GM21737 (cell line): ENCODE measurements at regions not wholly inside any gene's neighbourhood (a gene's known extent, or its start where the extent isn't known, plus 50 kb on each side); places are given as distances from the start of the nearest gene placed in this dataset.

Experiments used
- ATAC-seq: cut with Tn5 transposase; IDR thresholded peaks from one replicate; pipeline ENCODE4 v1.9.1; 2021; ENCODE audit warnings: mild to moderate bottlenecking, moderate library complexity; ENCODE audit not compliant: unreplicated experiment

DNA sequence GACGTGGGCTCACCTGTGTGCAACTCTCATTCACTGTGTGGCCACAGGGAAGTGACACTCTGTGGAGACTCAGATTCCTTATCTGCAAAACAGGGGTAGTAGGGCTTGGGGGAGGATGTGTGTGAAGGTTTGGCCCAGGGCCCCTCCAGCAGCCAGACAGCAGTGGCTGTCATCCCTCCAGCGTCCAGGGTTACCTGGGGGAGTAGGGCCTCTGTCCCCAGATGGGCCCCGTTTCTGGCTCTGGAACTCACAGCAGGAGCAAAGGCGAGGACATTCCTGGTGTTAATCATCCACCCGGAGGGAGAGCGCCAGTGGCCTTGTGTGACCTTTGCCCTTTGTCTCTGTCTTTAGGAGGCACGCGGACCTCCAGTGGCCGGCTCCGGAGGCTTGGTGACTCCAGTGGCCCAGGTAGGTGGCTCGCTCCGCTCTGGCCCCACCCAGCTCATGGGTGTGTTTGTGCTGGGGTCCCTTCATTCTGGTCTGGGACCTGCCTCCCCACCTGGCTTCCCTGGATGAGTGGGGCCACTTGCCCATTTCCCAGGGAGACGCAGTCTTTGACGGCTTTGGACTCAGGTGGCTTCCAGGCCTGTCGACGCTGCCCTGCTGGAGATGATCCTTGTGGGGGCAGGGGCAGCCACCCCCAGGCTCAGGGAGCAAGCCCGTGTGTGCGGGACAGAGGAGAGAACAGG lies 166.2 kb downstream of the SEC14L1 start:
- ATAC-seq: no peak

- no peak for ATAC-seq
Observed at GRCh38 chr17:77307479-77308198, 166.9 kb downstream of the SEC14L1 start.

DNA sequence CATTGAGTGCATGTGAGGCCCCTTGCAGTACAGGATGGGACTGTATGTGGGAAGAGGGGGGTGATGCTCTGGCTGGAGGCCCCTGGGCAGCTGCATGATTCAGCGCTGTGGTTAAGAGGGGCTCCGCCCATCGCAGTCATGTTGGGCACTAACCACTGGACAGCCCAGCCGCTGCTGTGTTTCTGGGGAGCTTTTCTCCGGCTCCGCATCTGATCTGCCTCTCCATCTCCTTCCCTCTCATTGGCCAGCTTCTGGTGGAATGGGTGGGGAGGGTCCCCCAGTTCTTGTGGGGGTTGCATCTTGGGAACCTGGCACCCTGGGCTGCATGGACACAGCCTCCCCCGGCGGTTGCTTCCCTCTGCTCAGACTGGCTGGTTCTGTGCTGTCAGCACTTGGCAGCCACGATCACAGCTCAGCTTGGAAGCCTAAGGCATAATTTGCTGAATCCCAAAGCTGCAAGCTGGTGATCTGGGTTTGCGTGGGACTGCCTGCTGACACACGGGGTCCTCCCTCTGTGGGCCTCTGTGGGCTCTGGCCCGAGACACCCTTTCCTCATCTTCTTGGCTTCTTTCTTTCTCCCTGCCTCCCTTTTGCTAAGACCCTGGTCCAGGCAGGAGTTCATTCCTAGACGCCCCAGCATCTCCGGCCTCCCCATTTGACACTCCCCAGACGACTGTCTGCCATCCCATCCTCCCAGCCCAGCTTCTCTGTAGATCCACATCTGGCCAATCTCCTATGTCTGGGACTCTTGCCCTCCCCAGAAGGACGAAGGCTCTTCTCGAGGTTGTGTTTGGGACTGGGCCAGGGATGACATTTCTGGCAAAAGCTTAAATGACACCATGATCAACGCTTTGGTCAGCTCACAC lies 168.3 kb downstream of the SEC14L1 start:
- ATAC-seq: no peak

- no peak for ATAC-seq
Observed at GRCh38 chr17:77310336-77310735, 169.6 kb downstream of the SEC14L1 start.

- no peak for ATAC-seq
Observed at GRCh38 chr17:77311371-77311981, 170.7 kb downstream of the SEC14L1 start.

- no peak for ATAC-seq
Observed at GRCh38 chr17:77312061-77312701, 171.4 kb downstream of the SEC14L1 start.

DNA sequence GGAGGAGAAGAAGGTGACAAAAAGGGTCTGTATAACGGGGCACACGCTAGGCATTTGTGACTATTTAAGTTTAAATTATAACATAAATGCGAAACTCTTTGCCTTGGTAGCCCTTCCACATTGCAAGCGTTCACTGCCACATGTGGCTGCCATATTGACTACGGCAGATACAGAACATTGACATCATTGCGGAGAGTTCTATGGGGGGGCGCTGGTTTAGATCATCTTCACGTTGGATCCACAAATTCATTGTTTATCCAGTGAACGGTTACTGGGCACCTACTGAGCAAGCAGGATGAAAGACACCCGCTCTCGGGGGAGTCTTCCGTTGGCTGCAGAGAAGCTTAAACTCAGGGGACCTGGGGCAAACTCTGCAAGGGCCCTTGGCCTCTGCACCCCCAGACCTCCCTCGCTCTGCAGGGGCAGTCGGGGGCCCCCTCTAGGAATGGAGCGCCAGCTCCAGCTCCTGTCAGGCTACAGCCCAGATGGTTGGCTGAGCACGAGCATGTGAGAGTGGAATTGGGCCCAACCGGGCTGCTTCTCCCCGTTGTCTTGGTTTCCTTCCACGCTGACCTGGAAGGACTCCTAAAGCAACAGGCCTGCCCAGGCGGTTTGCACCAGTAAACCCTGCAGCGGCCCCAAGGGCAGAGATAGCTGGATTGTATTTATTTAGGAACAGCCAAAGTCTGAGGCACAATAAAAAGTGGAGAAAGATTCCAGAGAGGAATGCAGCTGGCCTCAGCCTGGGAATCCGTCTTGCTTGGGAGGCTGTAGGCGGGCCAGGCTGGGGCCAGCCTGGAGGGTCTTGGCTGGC lies 172.2 kb downstream of the SEC14L1 start:
- no peak for ATAC-seq

- ATAC-seq: no peak
Observed at GRCh38 chr17:77313831-77314230, 173.1 kb downstream of the SEC14L1 start.

DNA sequence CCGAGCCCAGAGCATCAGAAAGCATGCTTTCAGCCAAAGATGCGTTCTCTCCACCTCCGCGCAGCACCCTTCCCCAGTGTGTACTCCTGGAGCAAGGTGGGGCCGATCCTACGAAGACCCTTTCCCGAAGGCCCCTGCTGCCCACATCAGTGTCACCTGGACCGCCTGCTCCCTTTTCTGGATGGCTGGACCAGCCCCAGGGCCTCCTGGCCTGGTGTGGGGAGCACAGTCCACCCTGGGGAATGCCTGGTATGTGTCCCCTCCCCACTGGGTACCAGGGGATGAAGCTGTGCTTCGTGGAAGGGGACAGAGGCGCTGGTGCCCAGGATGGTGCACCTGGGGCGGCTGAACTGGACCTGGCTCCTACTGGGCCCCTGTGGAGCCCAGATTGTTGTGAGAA lies 173.8 kb downstream of the SEC14L1 start:
- no peak for ATAC-seq

DNA sequence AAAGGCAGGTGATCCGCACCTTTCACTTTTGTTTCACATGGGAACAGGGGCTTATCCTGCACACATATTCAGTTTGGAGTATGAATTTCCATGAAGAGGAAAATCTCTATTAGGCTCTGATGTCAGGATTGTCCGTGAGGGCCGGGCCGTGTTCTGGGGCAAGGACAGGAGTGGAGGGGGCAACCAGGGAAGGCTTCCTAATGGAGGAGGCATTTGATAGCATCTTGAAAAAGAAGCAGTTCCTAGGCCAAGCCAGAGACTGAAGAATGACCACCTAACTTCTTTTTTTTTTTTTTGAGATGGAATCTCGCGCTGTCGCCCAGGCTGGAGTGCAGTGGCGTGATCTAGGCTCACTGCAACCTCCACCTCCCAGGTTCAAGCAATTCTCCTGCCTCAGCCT lies 174.2 kb downstream of the SEC14L1 start:
- ATAC-seq: no peak

GRCh38 chr17:77315551-77316190 lies 174.9 kb downstream of the SEC14L1 start:
- no peak for ATAC-seq

- ATAC-seq: no peak
Observed at GRCh38 chr17:77316191-77316641, 175.4 kb downstream of the SEC14L1 start.

GRCh38 chr17:77316651-77317050 lies 175.9 kb downstream of the SEC14L1 start:
- ATAC-seq: no peak

DNA sequence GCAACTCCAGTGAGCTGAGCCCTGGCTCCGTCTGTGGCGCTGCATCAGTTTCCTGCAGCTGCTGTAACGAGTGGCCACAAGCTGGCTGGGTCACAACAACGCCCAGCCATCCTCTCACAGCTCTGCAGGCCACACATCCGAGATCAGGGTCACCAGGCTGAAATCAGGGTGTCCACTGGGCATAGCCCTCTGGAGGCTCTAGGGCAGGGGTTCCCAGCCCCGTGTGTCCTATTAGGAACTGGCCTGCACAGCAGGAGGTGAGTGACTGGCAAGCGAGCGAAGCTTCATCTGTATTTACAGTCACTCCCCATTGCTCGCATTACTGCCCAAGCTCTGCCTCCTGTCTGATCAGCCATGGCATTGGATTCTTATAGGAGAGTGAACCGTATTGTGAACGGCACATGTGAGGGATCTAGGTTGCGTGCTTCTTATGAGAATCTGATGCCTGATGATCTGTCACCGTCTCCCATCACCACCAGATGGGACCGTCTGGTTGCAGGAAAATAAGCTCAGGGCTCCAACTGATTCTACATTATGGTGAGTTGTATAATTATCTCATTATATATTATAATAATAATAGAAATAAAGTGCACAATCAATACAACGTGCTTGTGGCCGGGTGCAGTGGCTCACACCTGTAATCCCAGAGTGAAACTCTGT lies 176.5 kb downstream of the SEC14L1 start:
- ATAC-seq: no peak

GRCh38 chr17:77318021-77318420 lies 177.3 kb downstream of the SEC14L1 start:
- no peak for ATAC-seq

- ATAC-seq: no peak
Observed at GRCh38 chr17:77318491-77319210, 177.9 kb downstream of the SEC14L1 start.

GRCh38 chr17:77319211-77320043 lies 178.7 kb downstream of the SEC14L1 start:
- ATAC-seq: no peak
